Mesothelial cell of epicardium (in vitro differentiated cells): ENCODE measurements at regions not wholly inside any gene's neighbourhood (a gene's known extent, or its start where the extent isn't known, plus 50 kb on each side); places are given as distances from the start of the nearest gene placed in this dataset.

Source experiments
- DNase-seq, 2 experiments: peaks; one replicate each; pipeline ENCODE4 v3.0.0; 2021; ENCODE audit warnings: low spot score in 2 of 2; ENCODE audit not compliant: unreplicated experiment in 2 of 2
- H3K27ac Mint-ChIP-seq: 2 replicates; pipeline ENCODE4 v1.8.0; 2021; ENCODE audit warnings: mixed read lengths
- H3K27me3 Mint-ChIP-seq: 2 replicates; pipeline ENCODE4 v1.8.0; 2021; ENCODE audit warnings: low read depth, mixed read lengths
- H3K36me3 Mint-ChIP-seq: 2 replicates; pipeline ENCODE4 v1.8.0; 2021; ENCODE audit warnings: mixed read lengths
- H3K4me1 Mint-ChIP-seq: 2 replicates; pipeline ENCODE4 v1.8.0; 2021; ENCODE audit warnings: mixed read lengths
- H3K4me3 Mint-ChIP-seq: 2 replicates; pipeline ENCODE4 v1.8.0; 2021; ENCODE audit warnings: mild to moderate bottlenecking, moderate library complexity, mixed read lengths
- H3K9me3 Mint-ChIP-seq: 2 replicates; pipeline ENCODE4 v1.8.0; 2021; ENCODE audit warnings: mixed read lengths
- TF ChIP-seq, protein P1 (sequence below): fragments of 200-600 bp; sonication (generic); IDR thresholded peaks from one replicate; pipeline ENCODE4 v1.5.0; 2021; ENCODE audit warnings: antibody characterized with exemption; ENCODE audit not compliant: unreplicated experiment

DNA sequence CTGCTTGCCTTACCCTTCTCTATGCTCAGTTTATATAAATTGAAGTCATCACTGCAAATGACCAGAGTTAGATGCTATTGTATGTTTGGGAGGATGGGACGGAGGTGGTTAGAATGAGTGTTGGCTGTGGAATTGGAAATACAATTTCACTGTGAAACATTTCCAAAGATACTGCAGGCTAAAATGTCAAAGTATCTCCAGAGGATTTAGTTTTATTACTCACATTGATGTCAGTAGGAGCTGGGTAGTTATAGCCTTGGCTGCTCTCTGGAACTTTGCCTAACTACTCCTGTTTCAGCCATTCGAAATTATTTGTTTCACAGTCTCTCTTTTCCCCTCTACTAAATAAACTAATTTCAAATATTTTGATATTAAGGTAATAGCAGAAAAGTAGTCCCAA, 92.6 kb upstream of the PPP3CA start:
- Mint-ChIP-seq H3K4me1 (no peaks in the 10 kb centered on the region), H3K4me3 (no peak overlapping the region), H3K9me3 (peaks cover 4% of the 10 kb centered on the region), H3K27ac (no peak overlapping the region), H3K36me3 (no peaks in the 10 kb centered on the region), H3K27me3 (no peaks in the 10 kb centered on the region)
- TF ChIP-seq, protein P1, sequence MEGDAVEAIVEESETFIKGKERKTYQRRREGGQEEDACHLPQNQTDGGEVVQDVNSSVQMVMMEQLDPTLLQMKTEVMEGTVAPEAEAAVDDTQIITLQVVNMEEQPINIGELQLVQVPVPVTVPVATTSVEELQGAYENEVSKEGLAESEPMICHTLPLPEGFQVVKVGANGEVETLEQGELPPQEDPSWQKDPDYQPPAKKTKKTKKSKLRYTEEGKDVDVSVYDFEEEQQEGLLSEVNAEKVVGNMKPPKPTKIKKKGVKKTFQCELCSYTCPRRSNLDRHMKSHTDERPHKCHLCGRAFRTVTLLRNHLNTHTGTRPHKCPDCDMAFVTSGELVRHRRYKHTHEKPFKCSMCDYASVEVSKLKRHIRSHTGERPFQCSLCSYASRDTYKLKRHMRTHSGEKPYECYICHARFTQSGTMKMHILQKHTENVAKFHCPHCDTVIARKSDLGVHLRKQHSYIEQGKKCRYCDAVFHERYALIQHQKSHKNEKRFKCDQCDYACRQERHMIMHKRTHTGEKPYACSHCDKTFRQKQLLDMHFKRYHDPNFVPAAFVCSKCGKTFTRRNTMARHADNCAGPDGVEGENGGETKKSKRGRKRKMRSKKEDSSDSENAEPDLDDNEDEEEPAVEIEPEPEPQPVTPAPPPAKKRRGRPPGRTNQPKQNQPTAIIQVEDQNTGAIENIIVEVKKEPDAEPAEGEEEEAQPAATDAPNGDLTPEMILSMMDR: no peak
- no peak for DNase-seq

DNA sequence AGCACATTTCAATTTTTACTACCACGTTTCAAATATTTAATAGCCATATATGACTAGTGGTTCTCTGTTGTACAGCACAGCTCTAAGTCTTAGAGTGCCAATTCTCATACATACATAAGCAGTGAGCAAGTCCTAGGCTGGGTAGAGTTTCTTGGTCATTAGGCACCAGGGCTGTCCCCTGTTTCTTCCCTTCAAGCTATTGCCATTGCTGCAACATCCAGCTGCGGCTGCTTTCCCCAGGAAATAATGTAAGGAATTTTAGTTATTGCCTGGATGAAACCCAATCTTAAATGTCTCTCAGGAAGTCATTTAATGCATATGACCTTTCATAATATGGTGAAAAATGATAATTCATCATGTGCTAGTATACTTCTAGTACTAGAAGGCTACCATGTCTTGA, 74.1 kb upstream of the PPP3CA start:
- no peak for DNase-seq
- TF ChIP-seq, protein P1: no peak
- Mint-ChIP-seq H3K36me3 (no peaks in the 10 kb centered on the region), H3K9me3 (peaks cover 10% of the 10 kb centered on the region), H3K4me1 (peaks cover 5% of the 10 kb centered on the region), H3K4me3 (no peak overlapping the region), H3K27ac (no peak overlapping the region), H3K27me3 (no peaks in the 10 kb centered on the region)

DNA sequence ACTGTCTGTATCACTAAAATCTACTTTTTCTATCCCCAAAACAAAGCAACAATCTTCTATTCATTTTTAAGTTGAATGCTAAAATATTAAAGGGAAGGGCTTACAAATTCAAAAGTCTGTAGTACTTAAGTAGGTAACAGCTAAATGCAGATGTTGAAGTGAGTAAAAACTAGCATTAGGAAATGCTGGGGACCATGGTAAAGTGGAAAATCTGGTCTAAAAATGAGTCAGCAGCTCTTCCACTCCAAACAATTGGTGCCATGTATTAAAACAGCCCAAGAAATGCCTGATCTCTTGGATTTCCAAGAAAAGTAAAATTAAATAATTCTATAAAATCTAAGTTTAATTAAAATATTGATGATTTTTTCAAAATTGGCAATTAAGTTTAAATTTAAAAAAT, 73.3 kb upstream of the PPP3CA start:
- Mint-ChIP-seq H3K36me3 (no peaks in the 10 kb centered on the region), H3K27ac (no peak overlapping the region), H3K4me1 (peaks cover 5% of the 10 kb centered on the region), H3K9me3 (peaks cover 10% of the 10 kb centered on the region), H3K27me3 (no peaks in the 10 kb centered on the region), H3K4me3 (no peak overlapping the region)
- TF ChIP-seq, protein P1: no peak
- DNase-seq: no peak

DNA sequence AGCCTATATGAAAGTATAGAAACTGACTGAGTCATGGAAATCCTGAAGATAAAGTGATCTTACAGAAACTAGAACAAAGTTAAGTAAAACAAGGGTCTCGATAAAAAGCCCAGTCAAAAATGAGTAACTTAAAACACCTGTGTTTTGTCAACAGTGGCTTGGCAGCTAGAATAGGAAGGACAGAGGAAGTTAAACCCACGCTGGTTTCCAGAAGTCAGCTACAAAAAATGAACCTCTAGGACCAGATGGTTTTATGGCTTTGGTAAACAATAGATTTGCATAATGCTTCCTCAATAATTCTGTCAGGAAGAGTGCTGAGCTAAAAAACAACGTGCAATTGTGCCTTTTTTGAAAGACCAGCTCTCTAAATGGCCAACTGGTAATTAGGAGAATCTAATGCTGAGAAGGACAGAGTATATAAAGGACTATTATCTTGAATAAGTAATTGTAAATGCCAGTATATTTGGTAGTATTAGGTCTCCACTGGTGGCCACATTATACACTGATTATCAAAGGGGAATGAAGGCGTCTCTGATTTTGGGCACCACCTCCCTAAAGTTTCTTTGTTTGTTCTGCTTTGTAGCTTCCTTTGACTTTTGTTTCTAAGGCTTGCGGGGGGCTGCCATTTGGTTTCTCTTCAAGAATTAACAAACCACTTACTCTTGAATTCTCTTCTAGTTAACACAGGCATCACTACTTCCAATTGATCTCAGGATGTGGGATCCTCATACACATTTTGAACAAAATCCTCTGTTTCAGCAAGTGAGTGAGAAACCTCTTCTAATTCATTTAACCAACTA, 72.2 kb upstream of the PPP3CA start:
- no peak overlapping the region for H3K4me3 Mint-ChIP-seq
- no peaks in the 10 kb centered on the region for H3K36me3 Mint-ChIP-seq
- no peak overlapping the region for H3K27ac Mint-ChIP-seq
- H3K4me1 Mint-ChIP-seq: peaks cover 5% of the 10 kb centered on the region
- TF ChIP-seq, protein P1: no peak
- DNase-seq: no peak
- no peaks in the 10 kb centered on the region for H3K27me3 Mint-ChIP-seq
- peaks cover 10% of the 10 kb centered on the region for H3K9me3 Mint-ChIP-seq

DNA sequence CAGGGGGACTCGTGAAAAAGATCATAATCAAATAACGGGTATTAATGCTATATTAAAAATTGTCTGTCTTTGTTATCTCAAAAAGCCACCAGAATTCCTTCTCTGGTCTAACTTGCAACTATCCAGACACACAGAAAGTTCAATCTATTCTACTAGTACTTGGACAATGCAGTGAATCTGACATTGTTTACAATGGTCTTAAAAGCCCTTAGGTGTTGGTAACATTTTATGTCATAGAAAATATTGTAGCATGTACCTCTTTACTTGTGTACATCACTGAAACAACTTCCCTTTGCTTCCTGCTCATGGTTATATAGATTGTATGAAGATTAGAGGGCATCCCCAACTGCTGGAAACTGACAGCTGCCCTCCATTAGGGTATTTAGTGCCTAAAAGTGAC, 71.1 kb upstream of the PPP3CA start:
- TF ChIP-seq, protein P1: no peak
- no peak overlapping the region for H3K27ac Mint-ChIP-seq
- no peaks in the 10 kb centered on the region for H3K36me3 Mint-ChIP-seq
- H3K9me3 Mint-ChIP-seq: peaks cover under 1% of the 10 kb centered on the region
- DNase-seq: no peak
- no peak overlapping the region for H3K4me3 Mint-ChIP-seq
- H3K4me1 Mint-ChIP-seq: peaks cover 5% of the 10 kb centered on the region
- H3K27me3 Mint-ChIP-seq: no peaks in the 10 kb centered on the region

DNA sequence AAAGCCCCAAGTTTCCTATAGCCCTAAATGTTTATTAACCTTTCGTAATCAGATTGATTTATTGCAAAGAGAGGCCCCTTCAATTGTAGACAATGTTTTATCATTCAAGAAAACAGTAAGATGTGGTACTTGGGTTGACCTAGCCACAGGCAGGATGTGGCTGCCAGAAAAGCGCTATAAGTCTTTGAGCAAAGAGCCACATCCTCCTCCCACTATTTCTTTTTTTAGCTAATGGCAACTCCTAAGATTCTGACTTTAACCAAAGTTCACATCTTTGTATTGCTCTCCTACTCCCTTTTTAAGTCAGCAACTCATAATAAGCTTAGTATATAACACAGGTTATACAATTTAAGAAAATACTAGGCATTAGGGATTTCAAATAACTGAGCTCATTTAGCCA, 70.7 kb upstream of the PPP3CA start:
- no peak overlapping the region for H3K4me3 Mint-ChIP-seq
- no peak overlapping the region for H3K27ac Mint-ChIP-seq
- H3K9me3 Mint-ChIP-seq: no peaks in the 10 kb centered on the region
- H3K27me3 Mint-ChIP-seq: no peaks in the 10 kb centered on the region
- no peak for DNase-seq
- TF ChIP-seq, protein P1: no peak
- peaks cover 5% of the 10 kb centered on the region for H3K4me1 Mint-ChIP-seq
- H3K36me3 Mint-ChIP-seq: no peaks in the 10 kb centered on the region
